DLD1 (cell line): ENCODE measurements at regions not wholly inside any gene's neighbourhood (a gene's known extent, or its start where the extent isn't known, plus 50 kb on each side); places are given as distances from the start of the nearest gene placed in this dataset.

Experiments used
- in situ Hi-C: cut with HindIII; loops from 2 replicates; pipeline ENCODE4 v1.10.0; 2017; ENCODE audit warnings: low sequenced_read_pairs

GRCh38 chr9:81490605-81491331, 198.6 kb downstream of the TLE1 start:
- in situ Hi-C loops = no loop called here

GRCh38 chr9:81489046-81489445, 200.3 kb downstream of the TLE1 start:
- in situ Hi-C loops = no loop called here

- in situ Hi-C loops = no loop called here
Measured at GRCh38 chr9:81480828-81481604, 208.3 kb downstream of the TLE1 start.

- in situ Hi-C loops = no loop called here
Measured at GRCh38 chr9:81479573-81479972, 209.8 kb downstream of the TLE1 start.

GRCh38 chr9:81477669-81478068, 211.7 kb downstream of the TLE1 start:
- in situ Hi-C loops = no loop called here

GRCh38 chr9:81476813-81477490, 212.4 kb downstream of the TLE1 start:
- in situ Hi-C loops = no loop called here

GRCh38 chr9:81474792-81475191, 214.6 kb downstream of the TLE1 start:
- in situ Hi-C loops = no loop called here

GRCh38 chr9:81474125-81474524, 215.2 kb downstream of the TLE1 start:
- in situ Hi-C loops = no loop called here

GRCh38 chr9:81473708-81474107, 215.6 kb downstream of the TLE1 start:
- in situ Hi-C loops = no loop called here

- in situ Hi-C loops = no loop called here
Measured at GRCh38 chr9:81473206-81473605, 216.1 kb downstream of the TLE1 start.

GRCh38 chr9:81472701-81473100, 216.6 kb downstream of the TLE1 start:
- in situ Hi-C loops = no loop called here

GRCh38 chr9:81470864-81471263, 218.5 kb downstream of the TLE1 start:
- in situ Hi-C loops = no loop called here

GRCh38 chr9:81468084-81468595, 221.2 kb downstream of the TLE1 start:
- in situ Hi-C loops = no loop called here

GRCh38 chr9:81466981-81467380, 222.4 kb downstream of the TLE1 start:
- in situ Hi-C loops = no loop called here

GRCh38 chr9:81465468-81466011, 223.8 kb downstream of the TLE1 start:
- in situ Hi-C loops = no loop called here

GRCh38 chr9:81462801-81463200, 226.5 kb downstream of the TLE1 start:
- in situ Hi-C loops = no loop called here

GRCh38 chr9:81461196-81461595, 228.2 kb downstream of the TLE1 start:
- in situ Hi-C loops = no loop called here

GRCh38 chr9:81460693-81461092, 228.7 kb downstream of the TLE1 start:
- in situ Hi-C loops = no loop called here

- in situ Hi-C loops = no loop called here
Measured at GRCh38 chr9:81459591-81459990, 229.8 kb downstream of the TLE1 start.

GRCh38 chr9:81456431-81457006, 232.8 kb downstream of the TLE1 start:
- in situ Hi-C loops = no loop called here
